Colonic mucosa (tissue), 4 donors: ENCODE measurements at regions not wholly inside any gene's neighbourhood (a gene's known extent, or its start where the extent isn't known, plus 50 kb on each side); places are given as distances from the start of the nearest gene placed in this dataset.

Experiments
- DNase-seq: peaks from one replicate; pipeline ENCODE4 v3.0.0-alpha.2; 2020
- H3K27ac ChIP-seq: fragments of 200-600 bp; one replicate; pipeline ENCODE4 v1.8.0; 2021
- H3K27me3 ChIP-seq: fragments of 200-600 bp; one replicate; pipeline ENCODE4 v1.8.0; 2021
- H3K36me3 ChIP-seq: fragments of 200-600 bp; one replicate; pipeline ENCODE4 v1.8.0; 2021
- H3K4me1 ChIP-seq: fragments of 200-600 bp; one replicate; pipeline ENCODE4 v1.8.0; 2021; ENCODE audit warnings: mild to moderate bottlenecking
- H3K4me3 ChIP-seq: fragments of 200-600 bp; one replicate; pipeline ENCODE4 v1.8.0; 2021
- H3K9ac ChIP-seq, 2 donors: one replicate each; pipeline ENCODE4 v1.7.0; 2013; ENCODE audit warnings: control low read depth in 2 of 2, low read depth in 2 of 2, low read length in 2 of 2
- H3K9me3 ChIP-seq: fragments of 200-600 bp; one replicate; pipeline ENCODE4 v1.8.0; 2021
- CTCF ChIP-seq: fragments of 200-600 bp; IDR thresholded peaks from one replicate; pipeline ENCODE4 v1.8.0; 2022; ENCODE audit warnings: antibody characterized with exemption, mild to moderate bottlenecking
- intact Hi-C: fragments of 100-400 bp; cut with DNase I; formaldehyde crosslinking; loops from one replicate; pipeline ENCODE4 v1.14.1; 2022
- donor health status: healthy.
- donor health status: DM: no; HTN: no; CAD: no.
- donor health status: DM: no; HTN: no; CAD: no.

GRCh38 chr16:58843675-58844074 lies 109.6 kb upstream of the GOT2 start:
- no peak for DNase-seq
- H3K4me3 ChIP-seq, result no peak overlapping the region
- H3K4me1 ChIP-seq, result no peaks in the 10 kb centered on the region
- no peak overlapping the region for H3K27ac ChIP-seq
- no peaks in the 10 kb centered on the region for H3K27me3 ChIP-seq
- no peak overlapping the region for H3K9ac ChIP-seq
- no peaks in the 10 kb centered on the region for H3K36me3 ChIP-seq
- TF ChIP-seq CTCF, result no peak
- no peaks in the 10 kb centered on the region for H3K9me3 ChIP-seq
- intact Hi-C loops, result no loop called here

DNA sequence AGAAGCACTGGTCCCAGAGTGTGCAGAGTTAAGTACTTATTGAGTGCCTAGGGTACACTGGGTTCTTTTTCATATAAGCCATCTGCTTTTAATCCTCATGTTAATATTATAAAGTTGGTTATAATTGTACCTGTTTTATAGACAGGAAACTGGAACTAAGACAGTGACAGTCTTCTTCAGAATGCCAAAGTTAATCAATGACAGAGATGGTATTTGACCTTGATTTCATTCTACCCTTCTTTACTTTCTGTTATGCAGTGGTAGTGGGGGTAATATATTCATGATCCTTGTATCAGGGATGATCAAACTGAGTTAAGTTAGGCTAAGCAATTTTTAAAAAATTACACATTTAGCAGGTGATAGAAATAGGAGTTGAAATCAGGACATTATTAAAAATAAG lies 108.6 kb upstream of the GOT2 start:
- H3K9me3 ChIP-seq, result no peaks in the 10 kb centered on the region
- no peaks in the 10 kb centered on the region for H3K4me1 ChIP-seq
- no peak overlapping the region for H3K4me3 ChIP-seq
- no peak overlapping the region for H3K9ac ChIP-seq
- H3K27ac ChIP-seq, result no peak overlapping the region
- DNase-seq, result no peak
- intact Hi-C loops, result no loop called here
- no peak for TF ChIP-seq CTCF
- no peaks in the 10 kb centered on the region for H3K27me3 ChIP-seq
- H3K36me3 ChIP-seq, result no peaks in the 10 kb centered on the region

DNA sequence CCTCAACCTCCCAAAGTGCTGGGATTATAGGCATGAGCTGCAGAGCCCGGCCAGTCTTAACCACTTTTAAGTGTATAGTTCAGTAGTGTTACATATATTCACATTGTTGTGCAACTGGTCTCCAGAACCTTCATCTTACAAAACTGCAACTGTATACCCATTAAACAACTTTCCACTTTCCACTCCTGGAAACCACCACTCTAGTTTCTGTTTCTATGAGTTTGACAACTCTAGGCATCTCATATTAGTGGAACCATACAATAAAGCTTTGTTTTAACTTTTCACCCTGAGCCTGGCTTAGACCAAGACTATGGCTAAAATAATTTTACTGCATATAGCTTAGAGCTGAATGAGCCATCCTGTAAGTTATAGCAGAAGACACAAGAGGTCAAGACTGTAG lies 108.0 kb upstream of the GOT2 start:
- H3K27ac ChIP-seq, result no peak overlapping the region
- TF ChIP-seq CTCF, result no peak

DNA sequence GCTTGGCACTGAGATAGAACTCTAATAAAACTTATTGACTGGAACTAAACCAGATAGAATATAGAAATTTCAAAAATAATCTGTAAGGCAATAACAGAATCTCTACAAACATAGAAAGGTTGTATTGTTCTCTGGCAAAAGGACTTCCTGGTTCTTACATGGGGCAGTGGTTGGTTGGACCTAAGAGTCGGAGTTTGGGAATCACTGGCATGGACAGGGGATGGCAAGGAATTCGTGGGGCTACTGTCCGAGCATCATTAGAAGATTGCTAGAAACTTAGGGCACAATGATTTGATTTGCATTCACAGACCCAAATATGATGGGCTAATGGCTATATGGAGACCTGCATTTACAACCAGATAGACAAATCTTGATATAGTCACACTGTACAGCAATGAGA lies 103.8 kb upstream of the GOT2 start:
- Histone ChIP-seq H3K27ac (no peak overlapping the region), H3K27me3 (no peaks in the 10 kb centered on the region), H3K36me3 (no peaks in the 10 kb centered on the region), H3K9ac (no peak overlapping the region), H3K4me3 (no peak overlapping the region), H3K9me3 (no peaks in the 10 kb centered on the region), H3K4me1 (no peaks in the 10 kb centered on the region)
- DNase-seq, result no peak
- intact Hi-C loops, result no loop called here
- no peak for TF ChIP-seq CTCF

More for the DNA sequence above, 108.0 kb upstream of the GOT2 start:
- intact Hi-C loops, result no loop called here
- Histone ChIP-seq H3K9ac (no peak overlapping the region), H3K4me1 (no peaks in the 10 kb centered on the region), H3K9me3 (no peaks in the 10 kb centered on the region), H3K4me3 (no peak overlapping the region), H3K27me3 (no peaks in the 10 kb centered on the region), H3K36me3 (no peaks in the 10 kb centered on the region)
- no peak for DNase-seq

- H3K27ac ChIP-seq, result no peak overlapping the region
- H3K9me3 ChIP-seq, result no peaks in the 10 kb centered on the region
- DNase-seq, result no peak
- TF ChIP-seq CTCF, result no peak
- no peaks in the 10 kb centered on the region for H3K4me1 ChIP-seq
- no peak overlapping the region for H3K9ac ChIP-seq
- no peaks in the 10 kb centered on the region for H3K36me3 ChIP-seq
- no peaks in the 10 kb centered on the region for H3K27me3 ChIP-seq
- H3K4me3 ChIP-seq, result no peak overlapping the region
- intact Hi-C loops, result no loop called here
Measured at GRCh38 chr16:58836427-58836826, 102.3 kb upstream of the GOT2 start.

GRCh38 chr16:58832386-58832895 lies 98.3 kb upstream of the GOT2 start:
- Histone ChIP-seq H3K9me3 (no peaks in the 10 kb centered on the region), H3K36me3 (no peaks in the 10 kb centered on the region), H3K4me1 (no peaks in the 10 kb centered on the region), H3K4me3 (no peak overlapping the region), H3K27ac (no peak overlapping the region), H3K9ac (no peak overlapping the region), H3K27me3 (no peaks in the 10 kb centered on the region)
- intact Hi-C loops, result no loop called here
- DNase-seq, result no peak
- TF ChIP-seq CTCF, result no peak
